Gastrocnemius medialis (tissue), 4 donors: ENCODE measurements at regions not wholly inside any gene's neighbourhood (a gene's known extent, or its start where the extent isn't known, plus 50 kb on each side); places are given as distances from the start of the nearest gene placed in this dataset.

Source experiments
- ATAC-seq, 2 donors: fragments of 150-250 bp; one replicate each; pipeline ENCODE4 v1.9.1; 2016
- DNase-seq, 2 donors: peaks; one replicate each; pipeline ENCODE4 v3.0.0-alpha.2; 2019
- H3K27ac ChIP-seq, 4 donors: fragments of 200-600 bp; sonication (generic); 1 replicate in 1 of 4; 2 replicates in 3 of 4; pipeline ENCODE4 v1.5.1; 2016 to 2018; ENCODE audit warnings: mild to moderate bottlenecking in 2 of 4, moderate library complexity in 1 of 4
- H3K27me3 ChIP-seq, 3 donors: fragments of 200-600 bp; sonication (generic) in 2 of 3; 1 replicate in 1 of 3; 2 replicates in 2 of 3; pipeline versions ENCODE4 v1.5.1 to v1.6.0; 2016 to 2019; ENCODE audit warnings: mild to moderate bottlenecking in 1 of 3, moderate library complexity in 1 of 3
- H3K36me3 ChIP-seq, 2 donors: fragments of 200-600 bp; sonication (generic) in 1 of 2; one replicate each; pipeline ENCODE4 v1.5.1; 2017 to 2018
- H3K4me1 ChIP-seq, 2 donors: fragments of 200-600 bp; sonication (generic) in 1 of 2; one replicate each; pipeline ENCODE4 v1.5.1; 2016 to 2017; ENCODE audit warnings: mild to moderate bottlenecking in 2 of 2
- H3K4me3 ChIP-seq, 4 donors: fragments of 200-600 bp; sonication (generic) in 3 of 4; 1 replicate in 1 of 4; 2 replicates in 3 of 4; pipeline ENCODE4 v1.5.1; 2016 to 2019; ENCODE audit warnings: mild to moderate bottlenecking in 2 of 4
- H3K9me3 ChIP-seq, 3 donors: fragments of 200-600 bp; sonication (generic) in 2 of 3; 1 replicate in 1 of 3; 2 replicates in 2 of 3; pipeline ENCODE4 v1.5.1; 2016 to 2019
- POLR2A ChIP-seq, 2 donors: fragments of 450-650 bp; IDR thresholded peaks; one replicate each; pipeline ENCODE4 v1.6.1; 2017; ENCODE audit warnings: antibody characterized with exemption in 2 of 2, mild to moderate bottlenecking in 2 of 2, moderate library complexity in 2 of 2
- in situ Hi-C, 4 donors: fragments of 200-750 bp; cut with MboI; loops; one replicate each; pipeline versions ENCODE4 v1.15.0 to v1.8.0; 2017; ENCODE audit warnings: low sequenced_read_pairs in 4 of 4
- intact Hi-C: fragments of 100-400 bp; cut with DNase I; formaldehyde crosslinking; loops from one replicate; pipeline ENCODE4 v1.15.1; 2023; ENCODE audit warnings: low total_unique reads
- TF ChIP-seq, protein P1 (sequence below), 5 experiments: fragments of 450-650 bp in 3 of 5; fragments of 200-600 bp in 2 of 5; sonication (generic) in 2 of 5; IDR thresholded peaks in 4 of 5; conservative IDR thresholded peaks in 1 of 5; 1 replicate in 4 of 5; 2 replicates in 1 of 5; pipeline ENCODE4 v1.5.1; 2016 to 2019; ENCODE audit warnings: antibody characterized with exemption in 5 of 5, mild to moderate bottlenecking in 3 of 5, moderate library complexity in 3 of 5

DNA sequence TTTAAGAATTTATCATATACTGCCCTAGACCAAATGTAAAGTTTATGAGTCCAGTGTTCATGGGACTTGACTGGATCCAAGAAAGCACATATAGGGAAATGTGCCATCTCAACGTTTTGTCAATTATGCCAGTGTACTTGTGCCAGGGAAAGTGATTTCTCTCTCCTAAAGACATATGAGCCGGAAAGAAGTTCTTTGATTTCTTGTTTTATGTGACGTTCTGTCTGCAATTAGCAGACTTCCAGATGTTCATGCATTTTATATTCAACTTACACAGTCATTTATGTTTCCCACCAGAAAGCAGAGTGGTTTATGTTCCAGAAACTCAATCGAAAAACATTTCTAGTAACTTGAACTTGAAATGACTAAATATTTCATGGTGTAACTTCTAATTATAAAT is 203.8 kb downstream of the FAM170A start:
- Histone ChIP-seq H3K27me3 (no peaks in the 10 kb centered on the region), H3K27ac (no peak overlapping the region), H3K9me3 (no peaks in the 10 kb centered on the region), H3K36me3 (no peaks in the 10 kb centered on the region), H3K4me1 (no peaks in the 10 kb centered on the region), H3K4me3 (no peak overlapping the region)
- TF ChIP-seq POLR2A (IDR thresholded peaks at IDR 0.05), result no peak
- TF ChIP-seq, protein P1, sequence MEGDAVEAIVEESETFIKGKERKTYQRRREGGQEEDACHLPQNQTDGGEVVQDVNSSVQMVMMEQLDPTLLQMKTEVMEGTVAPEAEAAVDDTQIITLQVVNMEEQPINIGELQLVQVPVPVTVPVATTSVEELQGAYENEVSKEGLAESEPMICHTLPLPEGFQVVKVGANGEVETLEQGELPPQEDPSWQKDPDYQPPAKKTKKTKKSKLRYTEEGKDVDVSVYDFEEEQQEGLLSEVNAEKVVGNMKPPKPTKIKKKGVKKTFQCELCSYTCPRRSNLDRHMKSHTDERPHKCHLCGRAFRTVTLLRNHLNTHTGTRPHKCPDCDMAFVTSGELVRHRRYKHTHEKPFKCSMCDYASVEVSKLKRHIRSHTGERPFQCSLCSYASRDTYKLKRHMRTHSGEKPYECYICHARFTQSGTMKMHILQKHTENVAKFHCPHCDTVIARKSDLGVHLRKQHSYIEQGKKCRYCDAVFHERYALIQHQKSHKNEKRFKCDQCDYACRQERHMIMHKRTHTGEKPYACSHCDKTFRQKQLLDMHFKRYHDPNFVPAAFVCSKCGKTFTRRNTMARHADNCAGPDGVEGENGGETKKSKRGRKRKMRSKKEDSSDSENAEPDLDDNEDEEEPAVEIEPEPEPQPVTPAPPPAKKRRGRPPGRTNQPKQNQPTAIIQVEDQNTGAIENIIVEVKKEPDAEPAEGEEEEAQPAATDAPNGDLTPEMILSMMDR (IDR thresholded peaks at IDR 0.05 in 4 of 5, conservative IDR thresholded peaks at IDR 0.05 in 1 of 5), result no peak
- intact Hi-C loops, result no loop called here
- DNase-seq (no peak), ATAC-seq (no peak)
- in situ Hi-C loops, result no loop called here

DNA sequence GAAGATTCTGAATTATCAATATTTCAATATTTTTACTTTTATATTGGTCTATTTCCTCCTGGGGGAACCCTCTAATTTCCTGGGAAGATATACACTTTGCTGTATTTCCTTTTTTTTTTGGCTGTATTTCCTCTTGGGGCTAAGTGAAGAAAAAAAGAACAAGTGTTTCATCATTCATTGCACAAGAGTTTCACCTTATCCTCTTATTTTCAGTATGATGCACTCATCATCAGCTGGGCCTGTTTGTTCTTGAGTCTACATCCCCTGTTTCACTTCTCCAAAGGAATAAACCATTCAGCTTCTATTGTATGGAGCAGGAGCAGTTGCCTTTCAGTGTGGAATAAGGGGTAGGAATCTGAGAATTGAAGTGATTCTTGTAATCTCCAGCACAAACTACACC is 210.8 kb downstream of the FAM170A start:
- in situ Hi-C loops, result no loop called here
- ATAC-seq, result no peak
- TF ChIP-seq, protein P1 (IDR thresholded peaks at IDR 0.05 in 4 of 5, conservative IDR thresholded peaks at IDR 0.05 in 1 of 5), result no peak
- no peak for TF ChIP-seq POLR2A (IDR thresholded peaks at IDR 0.05)

GRCh38 chr5:119852140-119852539 is 222.8 kb downstream of the FAM170A start:
- Histone ChIP-seq H3K9me3 (no peaks in the 10 kb centered on the region), H3K4me3 (no peak overlapping the region), H3K36me3 (no peaks in the 10 kb centered on the region), H3K4me1 (no peaks in the 10 kb centered on the region), H3K27ac (no peak overlapping the region), H3K27me3 (no peaks in the 10 kb centered on the region)
- intact Hi-C loops, result no loop called here
- DNase-seq (no peak), ATAC-seq (no peak)
- in situ Hi-C loops, result no loop called here
- TF ChIP-seq, protein P1 (IDR thresholded peaks at IDR 0.05 in 4 of 5, conservative IDR thresholded peaks at IDR 0.05 in 1 of 5), result no peak
- TF ChIP-seq POLR2A (IDR thresholded peaks at IDR 0.05), result no peak

More for the DNA sequence above, 210.8 kb downstream of the FAM170A start:
- Histone ChIP-seq H3K4me1 (no peaks in the 10 kb centered on the region), H3K27ac (no peak overlapping the region), H3K27me3 (no peaks in the 10 kb centered on the region), H3K4me3 (no peak overlapping the region), H3K36me3 (no peaks in the 10 kb centered on the region), H3K9me3 (peaks cover 0 to 4% (median 0%) of the 10 kb centered on the region in 3 donors)
- intact Hi-C loops, result no loop called here
- DNase-seq, result no peak

DNA sequence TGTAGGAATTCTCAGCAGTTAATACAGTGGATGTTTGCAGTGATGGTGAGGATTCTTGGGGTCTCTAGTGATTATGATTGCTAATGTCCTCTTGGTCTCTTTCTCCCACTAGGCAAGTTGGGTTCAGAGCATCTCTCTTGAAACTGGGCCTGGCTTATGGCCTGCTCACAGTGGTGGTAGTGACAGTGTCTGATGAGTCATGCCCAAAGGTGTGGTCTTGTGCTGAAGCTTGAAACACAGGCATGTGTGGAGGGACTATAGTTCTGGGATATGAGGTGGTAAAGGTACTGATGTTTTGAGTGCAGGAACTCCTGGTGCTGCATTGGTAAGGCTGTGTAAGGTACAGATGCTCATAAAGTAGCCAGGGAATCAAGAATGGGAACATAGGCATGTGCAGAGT is 231.1 kb downstream of the FAM170A start:
- Histone ChIP-seq H3K27ac (no peak overlapping the region), H3K27me3 (no peaks in the 10 kb centered on the region), H3K9me3 (no peaks in the 10 kb centered on the region), H3K4me1 (no peaks in the 10 kb centered on the region), H3K4me3 (no peak overlapping the region), H3K36me3 (no peaks in the 10 kb centered on the region)
- ATAC-seq (no peak), DNase-seq (no peak)
- intact Hi-C loops (no loop called here), in situ Hi-C loops (no loop called here)
- TF ChIP-seq POLR2A (IDR thresholded peaks at IDR 0.05), result no peak
- TF ChIP-seq, protein P1 (IDR thresholded peaks at IDR 0.05 in 4 of 5, conservative IDR thresholded peaks at IDR 0.05 in 1 of 5), result no peak

- no peak overlapping the region for H3K4me3 ChIP-seq
- intact Hi-C loops (no loop called here), in situ Hi-C loops (no loop called here)
- no peaks in the 10 kb centered on the region for H3K9me3 ChIP-seq
- H3K4me1 ChIP-seq, result no peaks in the 10 kb centered on the region
- TF ChIP-seq POLR2A (IDR thresholded peaks at IDR 0.05), result no peak
- TF ChIP-seq, protein P1 (IDR thresholded peaks at IDR 0.05 in 4 of 5, conservative IDR thresholded peaks at IDR 0.05 in 1 of 5), result no peak
- no peaks in the 10 kb centered on the region for H3K36me3 ChIP-seq
- DNase-seq (no peak), ATAC-seq (no peak)
- H3K27ac ChIP-seq, result no peak overlapping the region
- H3K27me3 ChIP-seq, result no peaks in the 10 kb centered on the region
Measured at GRCh38 chr5:119862619-119863018, 233.3 kb downstream of the FAM170A start.
